Mesenchymal stem cell (in vitro differentiated cells and primary cell): ENCODE measurements at regions not wholly inside any gene's neighbourhood (a gene's known extent, or its start where the extent isn't known, plus 50 kb on each side); places are given as distances from the start of the nearest gene placed in this dataset.
"Not testable (repeated sequence)": the region's sequence is repeated elsewhere in the genome, so short reads cannot be mapped to it uniquely, and the experiment has no call there.

Experiments
- DNase-seq: peaks from one replicate; pipeline ENCODE4 v3.0.0-alpha.2; 2013
- H2AFZ ChIP-seq: one replicate; pipeline ENCODE4 v1.6.1; 2013; ENCODE audit warnings: low read depth, mild to moderate bottlenecking, control low read depth, inconsistent platforms, low read length, moderate library complexity
- H2AK5ac ChIP-seq: 2 replicates; pipeline ENCODE4 v1.6.1; 2013; ENCODE audit warnings: low read length, moderate library complexity, mild to moderate bottlenecking, inconsistent platforms; ENCODE audit not compliant: severe bottlenecking
- H2BK120ac ChIP-seq: one replicate; pipeline ENCODE4 v1.6.1; 2013; ENCODE audit warnings: low read depth, mild to moderate bottlenecking, inconsistent platforms, low read length, moderate library complexity
- H2BK12ac ChIP-seq, 2 experiments: one replicate each; pipeline ENCODE4 v1.6.1; 2013; ENCODE audit warnings: inconsistent platforms in 2 of 2, low read length in 2 of 2, mild to moderate bottlenecking in 2 of 2, moderate library complexity in 2 of 2, control low read depth in 1 of 2
- H2BK15ac ChIP-seq: one replicate; pipeline ENCODE4 v1.6.1; 2013; ENCODE audit warnings: mild to moderate bottlenecking, low read depth, inconsistent platforms; ENCODE audit not compliant: poor library complexity, severe bottlenecking
- H2BK5ac ChIP-seq: 2 replicates; pipeline ENCODE4 v1.6.1; 2013; ENCODE audit warnings: low read depth, mild to moderate bottlenecking, low read length, control low read depth, inconsistent platforms; ENCODE audit not compliant: poor library complexity, severe bottlenecking
- H3K14ac ChIP-seq, 2 experiments: one replicate each; pipeline ENCODE4 v1.6.1; 2013; ENCODE audit warnings: inconsistent platforms in 2 of 2, low read length in 2 of 2, control low read depth in 1 of 2, mild to moderate bottlenecking in 1 of 2, moderate library complexity in 1 of 2
- H3K18ac ChIP-seq, 2 experiments: one replicate each; pipeline ENCODE4 v1.6.1; 2013; ENCODE audit warnings: inconsistent platforms in 2 of 2, low read length in 2 of 2, control low read depth in 1 of 2, low read depth in 1 of 2, mild to moderate bottlenecking in 1 of 2
- H3K23ac ChIP-seq, 2 experiments: one replicate each; pipeline ENCODE4 v1.6.1; 2013; ENCODE audit warnings: inconsistent platforms in 2 of 2, low read length in 2 of 2, mild to moderate bottlenecking in 2 of 2, moderate library complexity in 2 of 2, control low read depth in 1 of 2
- H3K27ac ChIP-seq: 2 replicates; pipeline ENCODE4 v1.5.1; 2013; ENCODE audit warnings: mild to moderate bottlenecking, moderate library complexity, low read length, control low read depth, inconsistent platforms; ENCODE audit not compliant: poor library complexity, severe bottlenecking
- H3K27me3 ChIP-seq, 2 experiments: 2 replicates each; pipeline versions ENCODE4 v1.6.1 to v1.7.0; 2013; ENCODE audit warnings: low read length in 2 of 2, mild to moderate bottlenecking in 2 of 2, moderate library complexity in 2 of 2, control low read depth in 1 of 2, inconsistent platforms in 1 of 2; ENCODE audit not compliant: control insufficient read depth in 1 of 2, insufficient read depth in 1 of 2
- H3K36me3 ChIP-seq, 2 experiments: 2 replicates each; pipeline versions ENCODE4 v1.6.1 to v1.7.0; 2013; ENCODE audit warnings: low read length in 2 of 2, control low read depth in 1 of 2, inconsistent platforms in 1 of 2, low read depth in 1 of 2, mild to moderate bottlenecking in 1 of 2; ENCODE audit not compliant: insufficient read depth in 2 of 2, control insufficient read depth in 1 of 2
- H3K4ac ChIP-seq, 2 experiments: one replicate each; pipeline ENCODE4 v1.6.1; 2013; ENCODE audit warnings: inconsistent platforms in 2 of 2, low read length in 2 of 2, mild to moderate bottlenecking in 2 of 2, moderate library complexity in 2 of 2, control low read depth in 1 of 2, low read depth in 1 of 2
- H3K4me1 ChIP-seq: 2 replicates; pipeline ENCODE4 v1.6.1; 2013; ENCODE audit warnings: low read depth, low read length, control low read depth; ENCODE audit not compliant: control insufficient read depth, insufficient read depth
- H3K4me2 ChIP-seq: 2 replicates; pipeline ENCODE4 v1.6.1; 2013; ENCODE audit warnings: low read length, mild to moderate bottlenecking, inconsistent platforms; ENCODE audit not compliant: poor library complexity, severe bottlenecking
- H3K4me3 ChIP-seq, 2 experiments: 2 replicates each; pipeline versions ENCODE4 v1.5.1 to v1.7.0; 2013; ENCODE audit warnings: low read length in 2 of 2, mild to moderate bottlenecking in 2 of 2, control low read depth in 1 of 2, low read depth in 1 of 2; ENCODE audit not compliant: insufficient read depth in 1 of 2
- H3K79me1 ChIP-seq: replicated peaks from 2 replicates; pipeline ENCODE4 v1.6.1; 2013; ENCODE audit warnings: mild to moderate bottlenecking, control low read depth, low read length, inconsistent platforms; ENCODE audit not compliant: poor library complexity, severe bottlenecking
- H3K9ac ChIP-seq: 2 replicates; pipeline ENCODE4 v1.7.0; 2013; ENCODE audit warnings: mild to moderate bottlenecking, low read length, moderate library complexity
- H3K9me3 ChIP-seq: 2 replicates; pipeline ENCODE4 v1.7.0; 2013; ENCODE audit warnings: mild to moderate bottlenecking, low read length; ENCODE audit not compliant: control insufficient read depth
- H4K8ac ChIP-seq: one replicate; pipeline ENCODE4 v1.6.1; 2013; ENCODE audit warnings: inconsistent platforms, mild to moderate bottlenecking, low read length, moderate library complexity
- H4K91ac ChIP-seq: one replicate; pipeline ENCODE4 v1.6.1; 2013; ENCODE audit warnings: mild to moderate bottlenecking, low read length, inconsistent platforms
- WGBS: methylation state at CpG from one replicate; pipeline ENCODE4 v1.1.7; 2013; ENCODE audit warnings: mixed read lengths; 5-methylcytosine and 5-hydroxymethylcytosine counted together

DNA sequence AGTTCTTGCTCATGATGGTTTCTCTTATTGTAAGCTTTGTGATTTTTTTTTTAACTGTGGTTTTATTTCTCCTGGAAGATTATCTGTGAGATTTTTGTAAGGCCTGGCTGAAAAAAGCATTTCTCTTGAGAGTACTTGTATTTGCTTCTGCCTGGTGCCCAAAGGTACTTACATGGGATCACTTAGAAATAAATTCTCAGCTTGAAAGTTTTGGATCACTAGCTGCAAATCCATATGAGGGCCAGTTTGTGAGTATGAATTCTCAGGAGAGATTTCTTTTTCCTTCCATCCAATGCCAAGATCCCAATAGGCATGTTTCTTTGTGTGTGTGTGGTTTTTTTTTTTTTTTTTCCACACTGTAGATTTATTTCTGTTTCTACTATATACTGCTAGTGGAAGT, 1884.7 kb upstream of the PCDH7 start:
- H3K18ac ChIP-seq, result no peak overlapping the region
- no peak overlapping the region for H2BK120ac ChIP-seq
- H3K79me1 ChIP-seq, result no peaks in the 10 kb centered on the region
- H3K4me3 ChIP-seq, result no peak overlapping the region
- no peak overlapping the region for H3K23ac ChIP-seq
- H2BK15ac ChIP-seq, result no peak overlapping the region
- H3K4ac ChIP-seq, result no peak overlapping the region
- no peak for DNase-seq
- no peak overlapping the region for H2AK5ac ChIP-seq
- H4K91ac ChIP-seq, result no peak overlapping the region
- no peaks in the 10 kb centered on the region for H3K36me3 ChIP-seq
- H2BK12ac ChIP-seq, result no peak overlapping the region
- no peak overlapping the region for H2BK5ac ChIP-seq
- no peaks in the 10 kb centered on the region for H3K27me3 ChIP-seq
- no peak overlapping the region for H3K27ac ChIP-seq
- H4K8ac ChIP-seq, result no peak overlapping the region
- H3K4me1 ChIP-seq, result no peaks in the 10 kb centered on the region
- H2AFZ ChIP-seq, result no peak overlapping the region
- no peak overlapping the region for H3K9ac ChIP-seq
- H3K9me3 ChIP-seq, result no peaks in the 10 kb centered on the region
- no peak overlapping the region for H3K14ac ChIP-seq
- no peak overlapping the region for H3K4me2 ChIP-seq

DNA sequence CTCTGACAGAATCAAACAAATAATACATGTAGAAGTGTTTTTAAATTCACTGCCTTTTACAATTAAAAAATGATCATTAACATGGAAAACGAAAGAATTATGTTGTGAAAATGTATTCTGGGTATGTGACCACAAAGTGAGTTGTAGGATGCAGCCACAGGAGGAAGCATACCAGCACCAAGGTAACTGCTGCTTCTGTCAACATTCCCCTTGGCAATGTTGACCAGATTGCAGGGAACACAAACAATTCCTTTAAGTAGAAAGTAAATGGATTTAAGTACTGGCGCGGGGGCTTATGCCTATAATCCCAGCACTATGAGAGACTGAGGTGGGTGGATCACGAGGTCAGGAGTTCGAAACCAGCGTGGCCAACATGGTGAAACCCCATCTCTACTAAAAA, 1877.9 kb upstream of the PCDH7 start:
- Histone ChIP-seq H2BK120ac (no peak overlapping the region), H3K18ac (no peak overlapping the region), H2BK5ac (no peak overlapping the region), H4K91ac (no peak overlapping the region), H2BK15ac (no peak overlapping the region), H2AFZ (no peak overlapping the region), H3K4me2 (no peak overlapping the region), H3K27ac (no peak overlapping the region), H3K4me1 (no peaks in the 10 kb centered on the region), H3K14ac (no peak overlapping the region), H3K4ac (no peak overlapping the region), H3K9ac (no peak overlapping the region), H3K79me1 (no peaks in the 10 kb centered on the region), H3K4me3 (no peak overlapping the region), H4K8ac (no peak overlapping the region), H3K23ac (no peak overlapping the region), H2AK5ac (no peak overlapping the region), H3K27me3 (no peaks in the 10 kb centered on the region), H3K36me3 (no peaks in the 10 kb centered on the region), H3K9me3 (no peaks in the 10 kb centered on the region), H2BK12ac (no peak overlapping the region)
- no peak for DNase-seq
- 93% methylated on average over 6 of the region's 6 CpGs for WGBS

DNA sequence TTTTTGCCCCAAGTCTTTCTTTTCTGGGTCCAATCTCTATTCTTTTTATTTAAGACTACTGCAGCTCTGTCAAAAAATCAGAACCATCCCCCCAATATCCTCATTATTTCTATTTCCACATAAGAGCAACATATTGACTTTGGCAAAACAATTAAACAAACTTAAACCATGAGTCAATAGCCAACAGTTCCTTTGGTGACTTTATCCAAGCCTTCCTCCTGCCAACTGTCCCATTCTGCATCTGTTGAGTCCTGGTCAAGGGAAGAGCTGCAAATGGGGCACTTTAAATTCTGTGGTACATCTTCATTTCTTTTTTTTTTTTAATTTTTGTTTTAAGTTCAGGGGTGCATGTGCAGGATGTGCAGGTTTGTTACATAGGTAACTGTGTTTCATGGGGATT, 1875.0 kb upstream of the PCDH7 start:
- Histone ChIP-seq H2BK12ac (no peak overlapping the region), H2AK5ac (no peak overlapping the region), H2AFZ (no peak overlapping the region), H2BK5ac (no peak overlapping the region), H3K27ac (no peak overlapping the region), H3K18ac (no peak overlapping the region), H3K27me3 (no peaks in the 10 kb centered on the region), H4K8ac (no peak overlapping the region), H4K91ac (no peak overlapping the region), H3K9me3 (no peaks in the 10 kb centered on the region), H3K4me2 (no peak overlapping the region), H3K36me3 (no peaks in the 10 kb centered on the region), H3K79me1 (no peaks in the 10 kb centered on the region), H3K23ac (no peak overlapping the region), H3K4ac (no peak overlapping the region), H3K14ac (no peak overlapping the region), H2BK15ac (no peak overlapping the region), H3K4me3 (no peak overlapping the region), H3K4me1 (no peaks in the 10 kb centered on the region), H2BK120ac (no peak overlapping the region), H3K9ac (no peak overlapping the region)
- no peak for DNase-seq

DNA sequence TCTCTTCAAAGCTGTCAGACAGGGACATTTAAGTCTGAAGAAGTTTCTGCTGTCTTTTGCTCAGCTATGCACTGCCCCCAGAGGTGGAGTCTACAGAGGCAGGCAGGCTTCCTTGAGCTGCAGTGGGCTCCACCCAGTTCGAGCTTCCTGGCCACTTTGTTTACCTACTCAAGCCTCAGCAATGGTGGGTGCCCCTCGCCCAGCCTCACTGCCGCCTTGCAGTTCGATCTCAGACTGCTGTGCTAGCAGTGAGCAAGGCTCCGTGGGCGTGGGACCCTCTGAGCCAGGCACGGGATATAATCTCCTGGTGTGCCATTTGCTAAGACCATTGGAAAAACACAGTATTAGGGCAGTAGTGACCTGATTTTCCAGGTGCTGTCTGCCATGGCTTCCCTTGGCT, 1863.1 kb upstream of the PCDH7 start:
- not testable (repeated sequence) for H2AFZ ChIP-seq, H3K27me3 ChIP-seq, H2AK5ac ChIP-seq, H3K4me3 ChIP-seq, H3K79me1 ChIP-seq, H3K9ac ChIP-seq, H4K8ac ChIP-seq, DNase-seq, H3K23ac ChIP-seq, H2BK12ac ChIP-seq, H3K4me2 ChIP-seq, H3K18ac ChIP-seq, H3K4me1 ChIP-seq, H3K4ac ChIP-seq, H3K9me3 ChIP-seq, H2BK5ac ChIP-seq, H2BK15ac ChIP-seq, H4K91ac ChIP-seq, H3K27ac ChIP-seq, H3K36me3 ChIP-seq, H3K14ac ChIP-seq, H2BK120ac ChIP-seq
- 75% methylated on average over 7 of the region's 7 CpGs for WGBS
